ENCODE measurements at regions not wholly inside any gene's neighbourhood (a gene's known extent, or its start where the extent isn't known, plus 50 kb on each side); places are given as distances from the start of the nearest gene placed in this dataset.

GRCh38 chr12:97875064-97875463 is 412.5 kb downstream of the RMST start:
- TF ChIP-seq CBX5 (IDR thresholded peaks at IDR 0.05; ENCODE audit: borderline replicate concordance, low read depth) (no peak), CTCF (IDR thresholded peaks at IDR 0.05 in 2 of 3, conservative IDR thresholded peaks at IDR 0.05 in 1 of 3; ENCODE audit: insufficient read depth in 2 of 3, low read depth in 1 of 3, low read length in 3 of 3) (no peak), POLR2AphosphoS5 (IDR thresholded peaks at IDR 0.05; ENCODE audit: control insufficient read depth, insufficient read depth, low read depth, low read length) (no peak), GTF2F1 (IDR thresholded peaks at IDR 0.05; ENCODE audit: low read depth, low read length) (no peak), NR2C2 (CRISPR knock-in tag; IDR thresholded peaks at IDR 0.05) (no peak), NR2C2 (tag; IDR thresholded peaks at IDR 0.05) (no peak), ZBTB8A (IDR thresholded peaks at IDR 0.05; ENCODE audit: partially characterized antibody) (no peak), CREB1 (IDR thresholded peaks at IDR 0.05) (no peak), CREB1 (CRISPR knock-in tag; IDR thresholded peaks at IDR 0.05) (no peak), TBL1XR1 (IDR thresholded peaks at IDR 0.05; ENCODE audit: low read length in 2 of 2) (no peak), POLR2A (conservative IDR thresholded peaks at IDR 0.05) (no peak), FOXP4 (CRISPR knock-in tag; IDR thresholded peaks at IDR 0.05; ENCODE audit: borderline replicate concordance) (no peak), PHF8 (IDR thresholded peaks at IDR 0.05; ENCODE audit: borderline replicate concordance, low read length) (no peak), ARID4B (CRISPR knock-in tag; IDR thresholded peaks at IDR 0.05) (no peak), BCL6 (CRISPR knock-in tag; IDR thresholded peaks at IDR 0.05) (no peak)

Data from K562 (cell line).